ENCODE measurements at regions not wholly inside any gene's neighbourhood (a gene's known extent, or its start where the extent isn't known, plus 50 kb on each side); places are given as distances from the start of the nearest gene placed in this dataset.

- TF ChIP-seq EP300 (IDR thresholded peaks at IDR 0.05; ENCODE audit: borderline replicate concordance in 1 of 2, low read depth in 1 of 2, low read length in 1 of 2) (no peak), USF2 (IDR thresholded peaks at IDR 0.05; ENCODE audit: borderline replicate concordance, low read depth, low read length) (no peak), FOXJ3 (CRISPR knock-in tag; IDR thresholded peaks at IDR 0.05) (no peak)
These were observed 160.4 kb downstream of the ESM1 start (continued) for GRCh38 chr5:54825005-54825404.

GRCh38 chr5:54823006-54823405, 162.4 kb downstream of the ESM1 start:
- ChIA-PET CTCF (no interaction called here), POLR2A (no interaction called here)
- H2AFZ ChIP-seq (ENCODE audit: low read depth): no peak overlapping the region

More at GRCh38 chr5:54823006-54823405, 162.4 kb downstream of the ESM1 start:
- no peak overlapping the region for H3K4me3 ChIP-seq (ENCODE audit: low read depth in 2 of 2, low read length in 1 of 2)
- no peaks in the 10 kb centered on the region for H3K79me2 ChIP-seq (ENCODE audit: insufficient read depth)
- H3K4me1 ChIP-seq (ENCODE audit: control insufficient read depth in 1 of 2, insufficient read depth in 2 of 2, low read depth in 1 of 2, low read length in 1 of 2): no peaks in the 10 kb centered on the region
- H3K9me2 ChIP-seq: no peaks in the 10 kb centered on the region
- H3K36me3 ChIP-seq (replicated peaks in 1 of 2; ENCODE audit: control insufficient read depth in 1 of 2, insufficient read depth in 2 of 2, low read length in 1 of 2): no peaks in the 10 kb centered on the region
- no peak overlapping the region for H3K9ac ChIP-seq
- DNase-seq: no peak
- H3K27ac ChIP-seq (ENCODE audit: low read depth in 2 of 2, low read length in 1 of 2): no peak overlapping the region
- no peaks in the 10 kb centered on the region for H4K20me1 ChIP-seq (ENCODE audit: insufficient read depth)
- H3K27me3 ChIP-seq (ENCODE audit: insufficient read depth): no peaks in the 10 kb centered on the region
- no peak for TF ChIP-seq TCF12 (IDR thresholded peaks at IDR 0.05)
- TF ChIP-seq MXI1 (IDR thresholded peaks at IDR 0.05; ENCODE audit: low read depth, low read length): no peak
- no peak for TF ChIP-seq PBX3 (IDR thresholded peaks at IDR 0.05)
- no peak for TF ChIP-seq CHD2 (IDR thresholded peaks at IDR 0.05; ENCODE audit: low read length, partially characterized antibody)
- no peak for TF ChIP-seq RXRA (IDR thresholded peaks at IDR 0.05; ENCODE audit: borderline replicate concordance, low read depth)
- no peak for TF ChIP-seq FOXM1 (IDR thresholded peaks at IDR 0.05; ENCODE audit: low read depth)
- no peak for TF ChIP-seq MAX (IDR thresholded peaks at IDR 0.05; ENCODE audit: low read depth)
- no peak for TF ChIP-seq JUND (IDR thresholded peaks at IDR 0.05)
- no peak for TF ChIP-seq RCOR1 (IDR thresholded peaks at IDR 0.05; ENCODE audit: low read length)
- TF ChIP-seq TAF1 (IDR thresholded peaks at IDR 0.05; ENCODE audit: borderline replicate concordance, low read depth, low read length): no peak
- no peak for TF ChIP-seq SMC3 (IDR thresholded peaks at IDR 0.05; ENCODE audit: low read depth, low read length)
- no peak for TF ChIP-seq EZH2phosphoT487 (IDR thresholded peaks at IDR 0.05; ENCODE audit: borderline replicate concordance, low read depth)
- TF ChIP-seq IRF3 (IDR thresholded peaks at IDR 0.05; ENCODE audit: low read depth, low read length): no peak
- TF ChIP-seq NFIC (IDR thresholded peaks at IDR 0.05; ENCODE audit: borderline replicate concordance): no peak
- no peak for TF ChIP-seq RAD21 (IDR thresholded peaks at IDR 0.05; ENCODE audit: low read length)
- TF ChIP-seq CTCF (IDR thresholded peaks at IDR 0.05): no peak
- no peak for TF ChIP-seq USF2 (IDR thresholded peaks at IDR 0.05; ENCODE audit: borderline replicate concordance, low read depth, low read length)
- no peak for TF ChIP-seq FOXJ3 (CRISPR knock-in tag; IDR thresholded peaks at IDR 0.05)
- TF ChIP-seq ZBTB33 (IDR thresholded peaks at IDR 0.05; ENCODE audit: borderline replicate concordance, low read depth): no peak
- H3K4me2 ChIP-seq: no peak overlapping the region
- H3K9me3 ChIP-seq: no peaks in the 10 kb centered on the region
- peaks cover 7% of the 10 kb centered on the region for H3F3A ChIP-seq (replicated peaks; ENCODE audit: insufficient read depth)

Data from SK-N-SH (cell line).